HG03045 (cell line): ENCODE measurements at regions not wholly inside any gene's neighbourhood (a gene's known extent, or its start where the extent isn't known, plus 50 kb on each side); places are given as distances from the start of the nearest gene placed in this dataset.
A peak's percentile ranks its signal among the peaks of the same experiment; 100 is the strongest.

Source experiments
- ATAC-seq: cut with Tn5 transposase; IDR thresholded peaks from one replicate; pipeline ENCODE4 v1.9.1; 2021; ENCODE audit warnings: mild to moderate bottlenecking, moderate library complexity; ENCODE audit not compliant: unreplicated experiment

GRCh38 chr11:130636722-130637464, 188.4 kb downstream of the ADAMTS15 start:
- peak; percentile 60 for ATAC-seq

DNA sequence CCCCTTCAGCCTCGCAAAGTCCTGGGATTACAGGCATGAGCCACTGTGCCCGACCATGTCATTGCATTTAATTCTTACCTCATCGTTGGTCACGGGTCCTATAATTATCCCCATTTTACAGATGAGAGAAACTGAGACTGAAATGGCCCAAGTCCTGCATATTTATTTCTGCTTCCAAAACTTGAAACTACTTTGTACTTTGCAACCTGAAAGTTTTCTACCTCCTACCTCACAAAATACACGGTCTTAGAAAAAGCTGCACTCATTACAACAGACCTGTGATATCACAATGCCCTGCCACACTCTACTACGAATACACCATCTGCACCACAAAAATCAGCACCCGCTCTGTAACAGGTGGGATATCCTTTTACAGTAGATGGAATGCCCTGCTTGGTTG, 189.1 kb downstream of the ADAMTS15 start:
- ATAC-seq = no peak

GRCh38 chr11:130638033-130638432, 189.6 kb downstream of the ADAMTS15 start:
- no peak for ATAC-seq

- ATAC-seq = no peak
Observed at GRCh38 chr11:130638624-130639023, 190.2 kb downstream of the ADAMTS15 start.

DNA sequence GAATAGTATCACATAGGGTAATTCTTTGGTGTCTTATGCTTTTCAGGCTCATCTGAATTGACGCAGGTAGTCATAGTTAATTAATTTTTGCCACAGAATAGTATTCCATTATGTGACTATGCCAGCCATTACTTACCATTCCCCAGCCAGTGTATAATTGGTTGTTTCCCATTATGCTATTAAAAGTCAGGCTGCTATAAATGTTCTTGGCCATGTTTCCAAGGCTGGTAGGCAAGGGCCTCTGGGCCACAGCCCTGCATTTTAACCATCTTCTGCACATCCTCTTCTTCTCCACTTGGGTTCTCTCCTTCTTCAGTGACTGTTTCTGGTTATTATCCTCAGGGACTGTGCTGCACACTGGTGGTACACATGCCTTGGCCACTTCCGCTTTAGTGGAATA, 190.9 kb downstream of the ADAMTS15 start:
- ATAC-seq = no peak

GRCh38 chr11:130640526-130640925, 192.1 kb downstream of the ADAMTS15 start:
- ATAC-seq = no peak

GRCh38 chr11:130641876-130642275, 193.4 kb downstream of the ADAMTS15 start:
- ATAC-seq = no peak

GRCh38 chr11:130642994-130643393, 194.5 kb downstream of the ADAMTS15 start:
- no peak for ATAC-seq

DNA sequence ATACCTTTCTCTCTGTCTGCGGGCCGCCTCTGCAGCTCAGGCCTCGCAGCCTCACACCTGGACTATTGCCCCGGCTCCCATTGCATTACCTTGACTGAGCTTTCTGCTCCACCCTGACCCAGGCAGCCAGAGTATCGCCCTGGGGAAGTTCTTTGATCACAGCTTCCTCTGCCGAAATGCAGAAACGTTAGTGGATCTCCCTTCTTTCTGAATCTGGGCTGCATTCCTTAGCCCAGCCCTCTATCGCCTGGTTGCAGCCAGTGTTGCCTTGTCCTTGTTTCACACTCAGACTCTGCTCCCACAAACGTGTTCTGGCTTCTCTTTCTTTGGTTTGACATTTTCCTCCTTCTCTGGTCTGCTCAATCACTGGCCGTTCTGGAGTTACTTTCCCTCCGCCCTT, 195.7 kb downstream of the ADAMTS15 start:
- ATAC-seq = no peak

GRCh38 chr11:130645164-130645842, 196.9 kb downstream of the ADAMTS15 start:
- ATAC-seq = no peak

GRCh38 chr11:130645843-130646197, 197.4 kb downstream of the ADAMTS15 start:
- no peak for ATAC-seq

GRCh38 chr11:130646881-130647280, 198.4 kb downstream of the ADAMTS15 start:
- no peak for ATAC-seq

DNA sequence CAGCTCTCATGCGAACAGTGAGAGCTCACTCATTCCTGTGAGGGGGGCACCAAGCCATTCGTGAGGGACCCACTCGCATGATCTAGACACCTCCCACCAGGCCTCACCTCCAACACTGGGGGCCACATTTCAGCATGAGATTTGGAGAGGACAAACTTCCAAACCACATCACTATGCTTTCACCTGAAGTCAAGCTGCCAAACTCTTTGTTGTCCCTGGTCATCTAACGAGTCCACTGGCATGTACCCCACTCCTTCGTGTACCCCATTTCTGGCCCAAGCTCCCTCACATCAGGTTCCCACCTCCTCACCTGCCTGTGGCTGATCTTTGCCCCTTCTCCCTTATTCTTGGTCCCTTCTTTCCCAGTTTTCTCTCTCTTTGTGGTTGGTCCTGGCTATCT, 198.9 kb downstream of the ADAMTS15 start:
- ATAC-seq = no peak

- ATAC-seq = no peak
Observed at GRCh38 chr11:130649801-130650200, 201.4 kb downstream of the ADAMTS15 start.

- ATAC-seq = no peak
Observed at GRCh38 chr11:130650456-130651030, 202.1 kb downstream of the ADAMTS15 start.

DNA sequence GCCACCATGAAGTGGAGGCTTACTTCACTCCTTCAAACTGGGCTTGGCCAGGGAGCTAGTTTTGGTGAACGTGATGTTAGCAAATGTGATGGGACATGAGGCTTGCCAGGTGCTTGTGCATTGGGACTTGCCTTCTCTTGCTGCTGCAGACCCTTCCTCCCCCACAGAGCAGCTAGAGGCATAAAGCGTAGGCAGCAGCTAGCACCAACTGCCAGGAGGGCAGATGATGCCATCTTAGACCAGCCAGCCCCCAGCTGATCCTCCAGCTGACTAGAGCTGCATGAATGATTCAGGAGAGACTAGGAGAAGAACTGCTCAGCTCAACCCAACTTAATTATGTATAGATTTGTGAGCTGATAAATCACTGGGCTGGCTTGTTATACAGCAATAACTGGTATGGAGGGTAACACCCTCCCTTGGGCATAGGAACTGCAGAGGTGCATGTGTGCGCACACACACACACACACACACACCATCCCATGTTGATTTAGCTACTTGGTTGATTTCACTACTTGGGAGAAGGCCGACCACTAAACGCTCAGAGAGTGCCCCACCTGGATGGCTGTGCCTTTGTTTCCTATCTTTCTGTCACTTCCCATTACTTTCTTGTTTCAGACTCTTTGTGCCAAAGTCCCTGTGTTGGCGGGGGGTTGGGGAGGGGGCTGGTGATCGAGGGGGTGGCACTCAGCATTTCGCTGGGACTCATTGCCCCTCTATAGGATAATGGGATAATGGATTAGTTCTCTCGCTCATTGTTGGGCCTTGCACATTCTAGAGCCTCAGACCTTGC, 202.8 kb downstream of the ADAMTS15 start:
- no peak for ATAC-seq

- ATAC-seq = no peak
Observed at GRCh38 chr11:130652671-130653335, 204.4 kb downstream of the ADAMTS15 start.

DNA sequence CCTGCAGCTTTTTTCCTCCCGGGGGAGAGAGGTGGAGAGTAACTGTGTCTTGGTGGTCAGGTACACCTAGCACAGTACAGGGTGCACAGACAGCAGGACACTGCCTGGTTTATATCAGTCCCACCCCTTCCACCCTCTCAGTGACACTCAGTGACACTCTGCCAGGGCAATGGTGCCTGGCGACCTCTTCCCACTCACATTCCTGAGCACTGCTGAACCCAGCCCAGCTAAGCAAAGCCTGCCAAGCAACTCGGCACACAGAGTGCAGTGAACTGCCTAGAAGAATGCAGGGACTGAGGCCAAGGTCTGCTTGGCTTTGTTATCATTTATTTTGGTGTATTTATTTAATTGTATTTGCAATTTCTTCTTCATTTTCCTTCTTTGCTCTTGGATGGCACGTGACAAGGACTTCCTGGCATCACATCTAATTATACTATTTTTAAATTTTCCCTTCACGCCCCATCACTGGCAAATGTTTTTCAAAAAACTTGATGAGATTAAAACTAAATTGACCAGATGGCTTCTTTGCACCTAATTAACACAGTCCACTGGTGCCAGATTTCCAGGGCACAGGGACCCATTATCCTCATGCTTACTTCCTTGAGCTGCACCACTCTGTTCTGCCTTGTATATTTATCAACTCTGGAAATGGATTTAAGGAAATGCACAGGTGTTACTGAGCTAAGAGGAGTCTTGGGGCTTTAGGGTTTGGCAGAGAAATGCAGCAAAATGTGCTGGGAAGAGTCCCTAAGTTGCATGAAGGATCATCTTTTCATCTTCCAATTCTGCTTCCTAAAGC, 205.6 kb downstream of the ADAMTS15 start:
- no peak for ATAC-seq

GRCh38 chr11:130655300-130655699, 206.9 kb downstream of the ADAMTS15 start:
- ATAC-seq = no peak

DNA sequence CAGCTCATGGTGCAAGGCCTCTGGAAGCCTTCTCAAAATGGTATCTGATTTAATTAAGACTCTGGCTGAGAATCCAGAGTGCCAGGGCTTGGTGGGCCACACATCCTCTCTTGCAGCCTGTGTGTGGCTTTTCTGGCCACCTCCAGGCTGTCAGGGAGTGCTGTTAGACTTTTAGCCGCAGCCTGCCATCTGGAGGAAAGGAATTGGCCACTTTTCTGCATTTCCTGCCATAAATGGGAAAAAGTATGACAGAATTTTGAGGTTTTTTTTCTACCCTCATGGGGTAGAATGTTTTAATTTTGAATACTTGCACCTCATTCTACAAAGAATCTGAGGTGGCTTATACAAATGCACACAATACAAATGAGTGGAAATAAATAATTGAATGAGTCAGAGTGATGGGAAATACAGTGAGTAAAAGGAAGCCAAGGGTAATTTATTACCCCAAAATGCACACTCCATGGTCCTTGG, 218.4 kb downstream of the ADAMTS15 start:
- ATAC-seq = no peak
